KMS-11 (cell line): ENCODE measurements at regions not wholly inside any gene's neighbourhood (a gene's known extent, or its start where the extent isn't known, plus 50 kb on each side); places are given as distances from the start of the nearest gene placed in this dataset.

Experiments
- H2AFZ ChIP-seq: fragments of 200-600 bp; sonication (generic); 2 replicates; pipeline ENCODE4 v1.6.1; 2016; ENCODE audit warnings: antibody characterized with exemption, mixed run types, low read depth
- H3K27ac ChIP-seq: fragments of 200-600 bp; sonication (generic); 2 replicates; pipeline ENCODE4 v1.6.1; 2016; ENCODE audit warnings: mild to moderate bottlenecking, mixed run types
- H3K27me3 ChIP-seq: fragments of 200-600 bp; sonication (generic); 2 replicates; pipeline ENCODE4 v1.6.1; 2017; ENCODE audit warnings: mild to moderate bottlenecking, low read depth, mixed run types, moderate library complexity; ENCODE audit not compliant: insufficient read depth
- H3K36me3 ChIP-seq: fragments of 200-600 bp; sonication (generic); 2 replicates; pipeline ENCODE4 v1.6.1; 2017; ENCODE audit warnings: mild to moderate bottlenecking, mixed run types; ENCODE audit not compliant: insufficient read depth
- H3K4me1 ChIP-seq: fragments of 200-600 bp; sonication (generic); 2 replicates; pipeline ENCODE4 v1.6.1; 2016; ENCODE audit warnings: mild to moderate bottlenecking, low read depth, mixed run types; ENCODE audit not compliant: poor library complexity, severe bottlenecking
- H3K4me2 ChIP-seq: fragments of 200-600 bp; sonication (generic); 2 replicates; pipeline ENCODE4 v1.7.0; 2016; ENCODE audit warnings: mild to moderate bottlenecking, mixed run types
- H3K4me3 ChIP-seq: fragments of 200-600 bp; sonication (generic); IDR thresholded peaks from 2 replicates; pipeline ENCODE4 v1.6.1; 2017; ENCODE audit warnings: low read depth, low read length, mixed read lengths; ENCODE audit not compliant: insufficient read depth
- H3K79me2 ChIP-seq: fragments of 200-600 bp; sonication (generic); 2 replicates; pipeline ENCODE4 v1.6.1; 2016; ENCODE audit warnings: low read depth, mixed run types; ENCODE audit not compliant: insufficient read depth
- H3K9ac ChIP-seq: fragments of 200-600 bp; sonication (generic); 2 replicates; pipeline ENCODE4 v1.6.1; 2016; ENCODE audit warnings: mild to moderate bottlenecking, mixed run types
- H4K20me1 ChIP-seq: fragments of 200-600 bp; sonication (generic); 2 replicates; pipeline ENCODE4 v1.6.1; 2016; ENCODE audit warnings: mild to moderate bottlenecking, mixed run types; ENCODE audit not compliant: insufficient read depth
- CTCF ChIP-seq: fragments of 200-600 bp; sonication (generic); conservative IDR thresholded peaks from 2 replicates; pipeline ENCODE4 v1.6.1; 2017; ENCODE audit warnings: low read depth, mild to moderate bottlenecking, antibody characterized with exemption, low read length, moderate library complexity, mixed read lengths

DNA sequence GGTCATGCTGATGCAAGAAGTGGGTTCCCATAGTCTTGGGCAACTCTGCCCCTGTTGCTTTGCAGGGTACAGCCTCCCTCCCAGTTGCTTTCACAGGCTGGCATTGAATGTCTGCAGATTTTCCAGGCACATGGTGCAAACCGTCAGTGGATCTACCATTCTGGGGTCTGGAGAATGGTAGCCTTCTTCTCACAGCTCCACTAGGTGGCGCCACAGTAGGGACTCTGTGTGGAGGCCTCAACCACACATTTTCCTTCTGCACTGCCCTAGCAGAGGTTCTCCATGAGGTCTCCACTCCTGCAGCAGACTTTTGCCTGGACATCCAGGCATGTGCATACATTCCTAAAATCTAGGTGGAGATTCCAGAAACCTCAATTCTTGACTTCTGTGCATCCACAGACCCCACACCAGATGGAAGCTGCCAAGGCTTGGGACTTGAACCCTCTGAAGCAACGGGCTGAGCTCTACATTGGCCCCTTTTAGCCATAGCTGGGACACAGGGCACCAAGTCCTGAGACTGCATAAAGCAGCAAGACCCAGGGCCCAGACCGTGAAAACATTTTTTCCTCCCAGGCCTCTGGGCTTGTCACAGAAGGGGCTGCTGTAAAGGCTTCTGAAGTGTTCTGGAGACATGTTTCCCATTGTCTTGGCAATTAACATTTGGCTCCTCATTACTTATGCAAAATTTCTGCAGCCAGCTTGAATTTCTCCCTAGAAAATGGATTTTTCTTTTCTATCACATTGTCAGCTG is 466.2 kb upstream of the PBX1 start:
- TF ChIP-seq CTCF: peak; percentile 61
- no peaks in the 10 kb centered on the region for H4K20me1 ChIP-seq
- no peak overlapping the region for H3K4me3 ChIP-seq
- H3K27me3 ChIP-seq: no peaks in the 10 kb centered on the region
- no peak overlapping the region for H3K9ac ChIP-seq
- H3K27ac ChIP-seq: no peak overlapping the region
- no peaks in the 10 kb centered on the region for H3K36me3 ChIP-seq
- no peaks in the 10 kb centered on the region for H3K79me2 ChIP-seq
- no peak overlapping the region for H3K4me2 ChIP-seq
- H3K4me1 ChIP-seq: no peaks in the 10 kb centered on the region
- no peak overlapping the region for H2AFZ ChIP-seq

- Histone ChIP-seq H3K36me3 (no peaks in the 10 kb centered on the region), H3K27me3 (no peaks in the 10 kb centered on the region), H3K4me3 (no peak overlapping the region), H3K79me2 (no peaks in the 10 kb centered on the region), H3K4me1 (no peaks in the 10 kb centered on the region), H3K9ac (no peak overlapping the region), H2AFZ (no peak overlapping the region), H4K20me1 (no peaks in the 10 kb centered on the region), H3K27ac (no peak overlapping the region), H3K4me2 (no peak overlapping the region)
- no peak for TF ChIP-seq CTCF
Measured at GRCh38 chr1:164093543-164093942, 465.4 kb upstream of the PBX1 start.

- Histone ChIP-seq H3K4me2 (no peak overlapping the region), H3K36me3 (no peaks in the 10 kb centered on the region), H3K27ac (no peak overlapping the region), H3K79me2 (no peaks in the 10 kb centered on the region), H2AFZ (no peak overlapping the region), H4K20me1 (no peaks in the 10 kb centered on the region), H3K4me3 (no peak overlapping the region), H3K9ac (no peak overlapping the region), H3K27me3 (no peaks in the 10 kb centered on the region), H3K4me1 (no peaks in the 10 kb centered on the region)
- no peak for TF ChIP-seq CTCF
Measured at GRCh38 chr1:164101802-164102201, 457.2 kb upstream of the PBX1 start.

- TF ChIP-seq CTCF: no peak
- no peaks in the 10 kb centered on the region for H3K79me2 ChIP-seq
- H3K4me1 ChIP-seq: peaks cover 3% of the 10 kb centered on the region
- peaks cover 8% of the 10 kb centered on the region for H3K27me3 ChIP-seq
- H3K4me3 ChIP-seq: no peak overlapping the region
- H3K27ac ChIP-seq: no peak overlapping the region
- no peaks in the 10 kb centered on the region for H3K36me3 ChIP-seq
- H2AFZ ChIP-seq: no peak overlapping the region
- no peak overlapping the region for H3K9ac ChIP-seq
- no peaks in the 10 kb centered on the region for H4K20me1 ChIP-seq
- no peak overlapping the region for H3K4me2 ChIP-seq
Measured at GRCh38 chr1:164131949-164132348, 427.0 kb upstream of the PBX1 start.
